Inferior parietal cortex (tissue), 1 donor: ENCODE measurements at regions not wholly inside any gene's neighbourhood (a gene's known extent, or its start where the extent isn't known, plus 50 kb on each side); places are given as distances from the start of the nearest gene placed in this dataset.

Experiments
- DNase-seq: peaks from one replicate; pipeline ENCODE4 v3.0.0-alpha.2; 2016; ENCODE audit errors: extremely low spot score

DNA sequence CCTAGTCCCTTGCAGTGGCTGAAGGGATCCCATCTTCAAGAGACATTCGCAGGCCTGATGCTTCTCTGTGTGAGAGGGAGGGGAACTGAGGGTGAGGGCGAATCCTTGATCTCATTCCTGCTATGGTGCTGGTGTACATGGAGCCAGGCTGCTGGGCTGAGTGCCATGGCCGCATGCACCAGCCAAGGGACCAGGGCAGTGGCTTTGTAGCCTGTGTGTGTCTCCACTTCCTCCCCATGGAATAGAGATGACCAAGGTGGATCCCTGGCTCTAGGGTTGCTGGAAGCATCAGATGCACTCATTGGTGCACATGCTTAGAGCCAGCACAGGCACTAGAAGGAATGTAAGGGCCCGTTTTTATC, 195.0 kb downstream of the FOXL1 start:
- no peak for DNase-seq

GRCh38 chr16:86774931-86775330, 196.6 kb downstream of the FOXL1 start:
- DNase-seq, result no peak

DNA sequence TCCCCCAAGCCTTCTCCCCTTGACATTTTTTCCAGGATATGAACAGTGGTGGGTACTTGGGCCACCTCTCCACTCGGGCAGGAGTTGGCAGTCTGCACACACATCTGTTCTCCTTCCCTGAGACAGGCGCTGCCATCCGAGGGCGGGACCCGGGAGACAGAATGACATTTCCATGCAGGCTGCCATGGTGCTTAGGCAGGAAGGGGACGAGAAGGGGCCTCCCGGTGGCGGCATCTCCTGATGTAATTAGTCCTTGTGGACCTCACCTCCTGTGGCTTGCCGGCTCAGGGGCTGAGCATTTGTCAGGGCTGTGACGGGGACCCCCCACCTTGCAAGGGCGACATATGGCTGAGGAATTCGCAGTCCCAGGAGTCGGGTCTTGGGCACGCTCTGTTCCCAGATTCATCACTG, 197.2 kb downstream of the FOXL1 start:
- no peak for DNase-seq

- no peak for DNase-seq
Observed at GRCh38 chr16:86777381-86777946, 199.1 kb downstream of the FOXL1 start.

DNA sequence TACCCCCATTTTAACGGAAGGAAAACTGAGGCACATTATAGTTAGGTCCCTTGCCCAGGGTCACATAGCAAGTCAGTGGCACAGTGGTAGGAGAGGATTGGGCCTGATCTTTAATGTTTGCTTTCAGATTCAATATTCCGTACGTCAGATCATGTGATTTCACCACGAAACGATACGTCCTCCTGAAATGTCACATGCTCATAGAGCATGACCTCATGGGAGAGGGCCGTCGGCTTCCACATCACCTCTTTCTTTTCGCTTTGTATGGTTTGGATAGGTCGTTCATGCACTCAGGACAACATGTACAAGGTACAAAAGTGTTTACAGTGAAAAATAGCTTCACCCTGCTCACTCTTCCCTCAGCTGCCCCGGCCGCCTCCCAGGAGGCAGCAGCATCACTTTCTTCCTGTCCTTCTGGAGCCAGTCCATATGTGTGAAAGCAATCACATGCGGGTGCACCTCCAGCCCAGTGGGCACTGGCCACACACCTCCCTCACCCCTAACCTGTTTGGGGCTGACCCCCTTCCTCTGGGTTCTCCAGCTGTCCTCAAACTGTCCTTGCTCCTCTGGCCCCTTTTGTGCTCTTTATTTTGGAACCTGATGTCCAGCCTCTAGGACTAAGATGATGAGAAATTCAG, 199.9 kb downstream of the FOXL1 start:
- DNase-seq, result no peak

- no peak for DNase-seq
Observed at GRCh38 chr16:86778978-86779377, 200.6 kb downstream of the FOXL1 start.

- DNase-seq, result no peak
Observed at GRCh38 chr16:86781046-86781445, 202.7 kb downstream of the FOXL1 start.

GRCh38 chr16:86783636-86784626, 205.6 kb downstream of the FOXL1 start:
- DNase-seq, result no peak

- no peak for DNase-seq
Observed at GRCh38 chr16:86786338-86786737, 208.0 kb downstream of the FOXL1 start.

DNA sequence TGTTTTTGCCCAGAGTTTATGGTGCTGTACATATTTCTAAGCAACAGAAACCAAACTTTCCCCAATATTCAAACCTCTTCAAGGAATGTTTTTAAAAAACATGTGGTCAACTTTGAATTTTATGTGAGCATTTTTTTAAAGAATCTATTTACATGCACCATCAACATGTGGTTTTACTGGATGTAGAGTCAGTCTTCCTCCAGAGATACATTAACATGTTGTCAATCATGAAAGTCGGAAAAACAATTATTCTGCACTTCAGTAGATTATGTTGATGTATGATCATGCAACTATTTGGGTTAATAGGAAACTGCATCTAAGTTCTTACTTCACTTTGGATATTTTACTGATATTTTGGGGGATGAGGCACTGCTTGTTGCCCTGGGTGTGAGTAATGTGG, 208.6 kb downstream of the FOXL1 start:
- no peak for DNase-seq

GRCh38 chr16:86787538-86787937, 209.2 kb downstream of the FOXL1 start:
- DNase-seq, result no peak

DNA sequence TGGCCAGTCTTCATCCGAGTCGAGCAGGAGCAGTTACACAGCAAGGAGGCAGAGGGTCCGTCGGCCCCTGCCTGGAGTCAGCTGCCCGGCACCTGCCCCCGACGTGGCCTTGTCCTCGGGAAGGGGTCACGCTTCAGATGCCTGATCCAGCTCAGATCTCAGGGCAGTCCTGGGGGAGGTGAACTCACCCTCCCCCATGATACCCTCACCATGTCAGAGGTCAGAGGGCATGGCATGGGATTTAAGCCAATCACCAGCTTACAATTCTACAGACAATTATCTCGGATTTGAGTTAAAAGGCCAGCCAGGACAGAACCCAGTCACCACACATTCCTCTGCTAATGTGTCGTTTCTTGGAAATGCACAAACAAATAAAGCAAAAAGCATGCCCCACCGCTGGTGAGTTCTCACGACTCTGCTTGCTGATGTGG, 211.3 kb downstream of the FOXL1 start:
- DNase-seq, result no peak

DNA sequence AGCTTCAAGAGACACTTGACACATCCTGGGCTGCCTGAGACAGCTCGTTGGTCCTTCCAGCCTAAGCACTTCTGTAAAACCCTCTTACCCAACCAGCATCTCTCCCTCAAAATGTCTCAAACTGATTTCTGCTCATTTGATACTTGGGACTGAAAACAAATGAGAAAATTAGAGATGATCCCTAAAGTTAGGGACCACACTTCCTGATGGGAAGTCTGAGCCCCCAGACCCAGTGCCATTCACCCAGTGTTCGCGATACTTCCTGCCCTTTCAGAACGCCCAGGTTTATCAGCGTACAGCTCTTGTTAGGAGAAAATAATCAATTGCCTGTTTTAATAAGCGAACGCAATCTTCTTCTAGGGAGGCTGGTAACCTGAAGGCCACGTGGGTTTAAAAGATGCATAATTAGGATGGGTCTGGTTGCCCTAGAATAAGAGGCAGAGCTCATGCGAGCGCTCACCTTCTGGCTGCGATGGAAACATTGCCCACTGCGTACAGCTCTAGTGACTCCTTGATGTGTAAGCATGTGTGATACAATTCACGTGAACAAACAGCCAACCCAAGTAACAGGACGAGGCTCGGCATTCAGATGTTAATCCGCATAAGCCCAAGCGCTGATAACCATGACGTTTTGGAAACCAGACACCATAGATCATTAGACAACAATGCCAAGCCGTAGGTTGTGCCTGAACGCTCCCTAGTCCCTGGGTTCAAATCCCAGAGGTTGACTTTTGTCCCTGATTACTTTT, 213.1 kb downstream of the FOXL1 start:
- DNase-seq, result no peak

DNA sequence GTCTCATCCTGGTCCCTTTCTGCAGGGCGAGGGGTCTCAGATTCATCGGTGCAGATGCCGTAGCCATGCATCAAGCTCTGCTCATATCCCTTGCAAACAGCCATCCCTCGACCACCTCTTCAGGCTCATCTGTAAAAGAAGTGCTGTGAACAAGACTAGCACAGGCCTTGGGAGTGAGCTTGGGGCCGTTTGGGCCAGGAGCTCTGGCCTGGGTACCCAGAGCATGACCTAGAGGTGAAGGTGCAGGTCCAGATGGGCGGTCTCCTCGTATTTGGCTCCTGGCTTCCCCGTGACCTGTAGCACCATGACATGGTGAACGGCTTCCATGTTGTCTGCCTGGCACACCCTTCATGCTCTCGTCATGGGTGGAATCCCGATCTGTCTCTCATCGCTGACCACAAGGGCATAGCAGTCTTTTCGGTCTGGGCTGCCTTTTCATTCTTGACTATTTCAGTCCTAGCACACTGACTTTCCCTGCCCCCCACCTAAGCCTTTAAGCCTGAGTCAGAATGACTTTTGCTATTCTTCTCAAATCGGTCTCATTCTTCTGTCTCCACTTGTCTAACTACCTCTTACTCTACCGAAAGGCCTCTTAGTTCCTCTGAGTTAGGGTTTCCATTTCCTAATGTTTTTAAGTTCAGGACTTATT, 216.0 kb downstream of the FOXL1 start:
- no peak for DNase-seq

- no peak for DNase-seq
Observed at GRCh38 chr16:86797700-86798099, 219.4 kb downstream of the FOXL1 start.

DNA sequence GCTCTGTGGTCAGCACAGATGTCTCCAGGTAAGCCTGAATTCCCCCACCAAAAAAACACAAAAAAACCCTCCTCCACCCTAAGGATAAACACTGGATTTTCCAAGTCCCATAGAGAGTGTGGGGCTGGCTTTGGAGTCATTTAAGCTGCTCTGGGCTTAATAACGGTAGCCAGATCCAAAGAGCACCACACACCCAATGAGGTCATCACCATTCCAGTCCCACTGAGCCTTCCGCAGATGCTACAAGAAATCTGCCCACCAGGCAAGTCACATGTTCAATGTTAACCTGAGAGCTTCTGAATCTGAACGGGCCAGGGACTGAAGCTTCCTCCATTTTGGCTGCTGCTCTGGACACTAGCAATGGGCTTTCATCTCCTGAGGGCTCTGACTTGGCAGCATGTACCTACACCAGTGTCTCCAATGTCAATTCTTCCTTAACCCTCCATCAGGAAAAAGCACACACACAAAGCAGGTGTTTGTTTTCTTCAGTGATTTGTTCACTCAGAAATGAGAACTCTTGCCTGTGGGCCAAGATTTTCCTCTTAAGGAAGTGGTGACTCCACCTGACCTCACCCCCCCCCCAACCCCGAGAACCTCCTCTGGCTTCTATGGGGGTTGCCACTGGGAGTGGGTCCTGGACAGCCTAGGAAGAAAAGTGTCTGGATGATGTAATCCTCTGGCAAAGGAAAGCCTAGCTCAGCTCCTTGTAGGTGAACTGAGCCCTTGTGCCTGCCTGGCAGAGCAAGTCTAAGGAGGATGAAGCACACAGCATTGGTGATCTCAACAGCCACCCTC, 220.1 kb downstream of the FOXL1 start:
- DNase-seq, result no peak

DNA sequence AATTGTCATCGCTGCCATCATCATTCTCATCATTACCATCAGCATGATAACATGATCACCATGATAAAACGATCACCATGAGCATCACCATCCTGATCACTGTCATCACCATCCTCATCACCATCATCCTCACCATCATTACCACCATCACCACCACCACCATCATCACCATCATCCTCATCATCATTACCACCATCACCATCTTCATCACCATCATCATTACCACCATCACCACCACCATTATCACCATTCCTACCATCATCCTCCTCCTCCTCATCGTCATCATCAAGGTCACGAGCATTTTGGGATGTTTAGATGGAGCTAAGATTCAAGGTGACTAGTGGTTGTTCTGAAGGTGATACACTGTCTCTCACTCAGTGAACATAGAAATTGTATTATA, 221.0 kb downstream of the FOXL1 start:
- DNase-seq, result no peak

DNA sequence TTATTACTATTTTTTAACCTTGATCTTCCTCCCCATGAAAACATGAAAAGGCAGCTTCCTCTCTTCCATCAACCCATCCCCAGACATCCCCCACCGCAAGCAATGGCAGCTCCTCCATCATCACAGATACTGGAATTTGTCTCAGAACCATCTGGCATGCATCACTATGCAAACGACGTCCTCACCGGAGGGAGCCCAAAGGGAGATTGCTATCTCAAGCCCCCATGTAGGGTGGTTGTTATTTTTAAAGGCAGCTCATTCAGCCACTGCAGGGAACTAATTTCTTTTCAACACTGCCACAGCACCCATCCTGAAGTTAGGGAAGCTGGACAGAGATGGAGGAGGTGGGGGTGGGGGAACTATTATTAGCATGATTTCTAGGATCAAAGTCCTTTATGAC, 222.5 kb downstream of the FOXL1 start:
- no peak for DNase-seq

- DNase-seq, result no peak
Observed at GRCh38 chr16:86802013-86802412, 223.7 kb downstream of the FOXL1 start.

DNA sequence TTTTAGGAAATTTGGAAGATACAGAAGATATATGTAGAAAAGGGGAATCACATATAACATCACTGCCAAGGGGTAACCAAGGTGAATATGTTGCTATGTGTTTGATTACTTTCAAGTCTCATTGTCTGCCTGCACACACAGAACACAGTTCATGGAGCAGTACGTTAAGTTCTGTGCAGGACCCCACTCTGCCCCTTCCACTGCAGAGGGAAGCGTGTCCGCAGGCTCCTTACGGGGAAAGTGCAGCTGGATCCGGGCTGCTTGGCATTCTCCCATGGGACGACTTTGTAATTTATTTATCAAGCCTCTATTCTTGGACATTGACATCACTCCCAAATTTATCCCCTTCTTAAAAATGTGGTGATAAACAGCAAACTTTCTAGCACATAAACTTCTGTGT, 226.8 kb downstream of the FOXL1 start:
- no peak for DNase-seq
